GM12878 (cell line): ENCODE measurements at regions not wholly inside any gene's neighbourhood (a gene's known extent, or its start where the extent isn't known, plus 50 kb on each side); places are given as distances from the start of the nearest gene placed in this dataset.

Source experiments
- ATAC-seq: fragments of 200-7000 bp; cut with Tn5 transposase; 3 replicates; pipeline ENCODE4 v1.9.1; 2020; ENCODE audit warnings: mild to moderate bottlenecking, moderate library complexity
- BruUV-seq: library from RNA; stranded (reverse); fragments of 400-500 nt; replicated peaks from 2 replicates; lab custom pipeline; 2021; lab: Mats Ljungman, UMichigan
- CTCF ChIA-PET: fragments of 300-600 bp; sonication (Branson Sonifier 250); formaldehyde crosslinking; extraction: SDS; loops from one replicate; lab custom pipeline; 2021; ENCODE audit warnings: inconsistent platforms; lab: Yijun Ruan, JAX
- POLR2A ChIA-PET: fragments of 350-600 bp; formaldehyde crosslinking; extraction: SDS; loops from one replicate; lab custom pipeline; 2021; ENCODE audit warnings: inconsistent platforms; lab: Charles Lee
- RAD21 ChIA-PET: fragments of 300-600 bp; sonication (Branson Sonifier 250); formaldehyde crosslinking; loops from one replicate; lab custom pipeline; 2023; ENCODE audit warnings: antibody characterized with exemption; ENCODE audit not compliant: unreplicated experiment; lab: Charles Lee
- SMC1A ChIA-PET: fragments of 300-600 bp; sonication (Branson Sonifier 250); formaldehyde crosslinking; loops from one replicate; lab custom pipeline; 2023; ENCODE audit not compliant: unreplicated experiment, uncharacterized antibody; lab: Charles Lee
- DNase-seq: peaks from one replicate; pipeline ENCODE4 v3.0.0-alpha.2; 2011; ENCODE audit warnings: low read depth, low spot score
- FAIRE-seq: peaks from 3 replicates; lab custom pipeline; 2011; peaks lifted over from hg19 to GRCh38; lab: Jason Lieb, UNC
- H2AFZ ChIP-seq: 2 replicates; pipeline ENCODE4 v1.6.0; 2011; ENCODE audit warnings: low read depth, low read length, control low read depth; ENCODE audit not compliant: control insufficient read depth
- H3K27ac ChIP-seq: 2 replicates; pipeline ENCODE4 v1.5.1; 2011; ENCODE audit warnings: control low read depth; ENCODE audit not compliant: control insufficient read depth, insufficient read depth
- H3K27me3 ChIP-seq, 2 experiments: replicated peaks in 1 of 2; 2 replicates each; pipeline versions ENCODE4 v1.6.0 to v1.6.1; 2011; ENCODE audit warnings: low read length in 1 of 2; ENCODE audit not compliant: control insufficient read depth in 2 of 2, insufficient read depth in 2 of 2
- H3K36me3 ChIP-seq, 2 experiments: 2 replicates each; pipeline ENCODE4 v1.5.1; 2011; ENCODE audit warnings: low read length in 1 of 2; ENCODE audit not compliant: control insufficient read depth in 2 of 2, insufficient read depth in 2 of 2
- H3K4me1 ChIP-seq: 2 replicates; pipeline ENCODE4 v1.6.1; 2011; ENCODE audit warnings: mild to moderate bottlenecking, low read length, moderate library complexity, mixed read lengths; ENCODE audit not compliant: control insufficient read depth, insufficient read depth
- H3K4me2 ChIP-seq: 2 replicates; pipeline ENCODE4 v1.6.0; 2011; ENCODE audit warnings: control low read depth; ENCODE audit not compliant: control insufficient read depth, insufficient read depth
- H3K4me3 ChIP-seq: fragments of 200-600 bp; sonication (generic); 2 replicates; pipeline ENCODE4 v1.5.1; 2016
- H3K79me2 ChIP-seq: 2 replicates; pipeline ENCODE4 v1.6.0; 2011; ENCODE audit warnings: low read length; ENCODE audit not compliant: control insufficient read depth, insufficient read depth
- H3K9ac ChIP-seq: 2 replicates; pipeline ENCODE4 v1.8.0; 2011; ENCODE audit warnings: low read length, control low read depth, mixed read lengths; ENCODE audit not compliant: control insufficient read depth, insufficient read depth
- H3K9me3 ChIP-seq: replicated peaks from 3 replicates; pipeline ENCODE4 v1.5.1; 2011; ENCODE audit warnings: mild to moderate bottlenecking, low read length; ENCODE audit not compliant: control insufficient read depth, insufficient read depth
- H4K20me1 ChIP-seq: 2 replicates; pipeline ENCODE4 v1.6.0; 2011; ENCODE audit not compliant: control insufficient read depth, insufficient read depth
- BACH1 ChIP-seq: fragments of 450-650 bp; IDR thresholded peaks from 2 replicates; pipeline ENCODE4 v1.6.1; 2017; ENCODE audit warnings: mild to moderate bottlenecking, borderline replicate concordance
- BMI1 ChIP-seq: fragments of 450-650 bp; IDR thresholded peaks from 2 replicates; pipeline ENCODE4 v1.6.1; 2016; ENCODE audit warnings: mild to moderate bottlenecking, moderate library complexity, borderline replicate concordance
- BRCA1 ChIP-seq: IDR thresholded peaks from 2 replicates; pipeline ENCODE4 v1.6.1; 2011; ENCODE audit warnings: low read depth, low read length, improper control_type of control experiment
- HDGF ChIP-seq: fragments of 450-650 bp; IDR thresholded peaks from 2 replicates; pipeline ENCODE4 v1.6.1; 2016; ENCODE audit warnings: antibody characterized with exemption
- JUND ChIP-seq: IDR thresholded peaks from 2 replicates; pipeline ENCODE4 v1.6.1; 2012; ENCODE audit warnings: low read depth, mild to moderate bottlenecking, low read length, improper control_type of control experiment, moderate library complexity
- MEF2A ChIP-seq: IDR thresholded peaks from 2 replicates; pipeline ENCODE4 v1.6.1; 2011; ENCODE audit warnings: low read depth, mild to moderate bottlenecking, low read length, moderate library complexity; ENCODE audit not compliant: insufficient read depth
- MEF2B ChIP-seq: fragments of 450-650 bp; IDR thresholded peaks from 2 replicates; pipeline ENCODE4 v1.6.1; 2018; ENCODE audit warnings: mild to moderate bottlenecking, moderate library complexity; ENCODE audit not compliant: partially characterized antibody, poor library complexity, severe bottlenecking
- MYB ChIP-seq: fragments of 150-350 bp; IDR thresholded peaks from 2 replicates; pipeline ENCODE4 v1.6.1; 2014; ENCODE audit warnings: mild to moderate bottlenecking, low read depth, low read length, borderline replicate concordance
- MYC ChIP-seq: IDR thresholded peaks from 2 replicates; pipeline ENCODE4 v1.6.1; 2011; ENCODE audit warnings: mild to moderate bottlenecking, low read length, moderate library complexity, inconsistent platforms; ENCODE audit not compliant: insufficient read depth, insufficient replicate concordance, insufficient read length, severe bottlenecking
- RAD21 ChIP-seq: IDR thresholded peaks from 2 replicates; pipeline ENCODE4 v1.6.1; 2011; ENCODE audit warnings: mild to moderate bottlenecking, low read depth, low read length, moderate library complexity; ENCODE audit not compliant: insufficient read depth
- SMAD5 ChIP-seq: IDR thresholded peaks from 2 replicates; pipeline ENCODE4 v1.6.1; 2016; ENCODE audit warnings: antibody characterized with exemption, low read depth
- SREBF2 ChIP-seq: IDR thresholded peaks from 2 replicates; pipeline ENCODE4 v1.6.1; 2012; ENCODE audit warnings: mild to moderate bottlenecking, low read length
- STAT3 ChIP-seq: IDR thresholded peaks from 2 replicates; pipeline ENCODE4 v1.6.1; 2011; ENCODE audit warnings: low read depth, low read length, improper control_type of control experiment
- SUZ12 ChIP-seq: fragments of 200-600 bp; sonication (generic); IDR thresholded peaks from one replicate; pipeline ENCODE4 v1.6.1; 2018; ENCODE audit warnings: antibody characterized with exemption, mild to moderate bottlenecking; ENCODE audit not compliant: unreplicated experiment
- TCF7 ChIP-seq: IDR thresholded peaks from 2 replicates; pipeline ENCODE4 v1.6.1; 2014; ENCODE audit warnings: antibody characterized with exemption, borderline replicate concordance
- YBX1 ChIP-seq: fragments of 450-650 bp; IDR thresholded peaks from 2 replicates; pipeline ENCODE4 v1.6.1; 2016; ENCODE audit warnings: antibody characterized with exemption
- ZNF384 ChIP-seq: IDR thresholded peaks from 2 replicates; pipeline ENCODE4 v1.6.1; 2012; ENCODE audit warnings: low read depth, mild to moderate bottlenecking, low read length, improper control_type of control experiment, borderline replicate concordance
- ZNF622 ChIP-seq: fragments of 450-650 bp; IDR thresholded peaks from 2 replicates; pipeline ENCODE4 v1.6.1; 2017; ENCODE audit warnings: mild to moderate bottlenecking, inconsistent platforms
- WGBS: methylation state at CpG from one replicate; pipeline ENCODE4 v1.1.6; 2016; ENCODE audit warnings: low lambda C conversion rate; ENCODE audit not compliant: insufficient replicate concordance, insufficient coverage; ENCODE audit errors: missing lambda C conversion rate; 5-methylcytosine and 5-hydroxymethylcytosine counted together
- in situ Hi-C: fragments of 300-500 bp; cut with MboI; formaldehyde crosslinking; loops from 9 replicates; pipeline ENCODE4 v1.14.3; 2018; ENCODE audit warnings: mixed read lengths
- intact Hi-C: fragments of 100-400 bp; cut with micrococcal nuclease; formaldehyde crosslinking; loops from one replicate; pipeline ENCODE4 v1.14.2; 2022; ENCODE audit not compliant: unreplicated experiment
- TF ChIP-seq, protein P1 (sequence below): fragments of 450-650 bp; IDR thresholded peaks from 2 replicates; pipeline ENCODE4 v1.6.1; 2017; ENCODE audit warnings: mild to moderate bottlenecking, low read depth, inconsistent platforms; ENCODE audit not compliant: poor library complexity, severe bottlenecking
- TF ChIP-seq, protein P2 (sequence below), 3 experiments: IDR thresholded peaks in 2 of 3; conservative IDR thresholded peaks in 1 of 3; 2 replicates each; pipeline ENCODE4 v1.5.1; 2011; ENCODE audit warnings: low read depth in 3 of 3, low read length in 3 of 3, mild to moderate bottlenecking in 3 of 3, control low read depth in 2 of 3, moderate library complexity in 2 of 3, inconsistent platforms in 1 of 3, mixed read lengths in 1 of 3; ENCODE audit not compliant: control insufficient read depth in 2 of 3, insufficient read depth in 1 of 3; ENCODE audit errors: extremely low read depth in 1 of 3

DNA sequence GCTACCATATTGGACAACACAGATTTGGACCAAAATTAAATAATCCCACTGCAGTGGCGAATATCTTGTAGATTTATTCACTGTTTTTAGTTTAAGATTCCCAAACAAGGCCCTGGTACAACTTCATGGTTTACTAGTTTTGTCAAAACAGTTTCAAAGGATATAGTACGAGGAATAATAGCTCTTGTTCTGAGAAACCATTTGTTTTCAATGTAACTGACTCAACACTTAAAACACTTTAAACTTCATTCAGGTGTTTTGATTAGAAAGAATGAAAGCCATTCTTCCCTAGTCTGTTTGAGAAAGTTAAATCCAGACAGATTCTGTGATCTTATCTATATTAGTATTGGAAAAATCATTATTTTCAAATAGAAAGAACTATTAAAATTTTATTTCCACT, 276.4 kb upstream of the MKLN1 start:
- POLR2A ChIA-PET = no interaction called here
- Histone ChIP-seq H3K9me3 (no peaks in the 10 kb centered on the region), H3K27ac (no peak overlapping the region), H4K20me1 (no peaks in the 10 kb centered on the region), H3K4me3 (no peak overlapping the region), H3K79me2 (peaks cover 3% of the 10 kb centered on the region), H3K27me3 (no peaks in the 10 kb centered on the region), H3K36me3 (peaks cover 0 to 3% of the 10 kb centered on the region in 2 experiments; a peak in 2 of 4 replicates), H3K4me2 (no peak overlapping the region), H3K4me1 (no peaks in the 10 kb centered on the region), H3K9ac (no peak overlapping the region), H2AFZ (no peak overlapping the region)
- DNase-seq (no peak), ATAC-seq (no peak), FAIRE-seq (no peak)
- CTCF ChIA-PET = interaction anchor here (0.8 to 1.4 kb wide), 5 partner anchors 9 to 252 kb away, joined by 3 to 5 read pairs (median 4); no protein-coding TSS in a partner anchor
- RAD21 ChIA-PET = no interaction called here
- in situ Hi-C loops = no loop called here
- SMC1A ChIA-PET = interaction anchor here (1.1 to 1.5 kb wide), 3 partner anchors 9 to 69 kb away, joined by 3 to 5 read pairs (median 4); no protein-coding TSS in a partner anchor
- TF ChIP-seq MYB (no peak), MYC (no peak), RAD21 (no peak), TCF7 (no peak), SREBF2 (no peak), ZNF384 (no peak), MEF2A (no peak), SUZ12 (no peak), BMI1 (no peak), HDGF (no peak), JUND (no peak), YBX1 (no peak), SMAD5 (no peak), ZNF622 (no peak), MEF2B (no peak), BACH1 (no peak), BRCA1 (no peak), STAT3 (no peak)
- TF ChIP-seq, protein P1, sequence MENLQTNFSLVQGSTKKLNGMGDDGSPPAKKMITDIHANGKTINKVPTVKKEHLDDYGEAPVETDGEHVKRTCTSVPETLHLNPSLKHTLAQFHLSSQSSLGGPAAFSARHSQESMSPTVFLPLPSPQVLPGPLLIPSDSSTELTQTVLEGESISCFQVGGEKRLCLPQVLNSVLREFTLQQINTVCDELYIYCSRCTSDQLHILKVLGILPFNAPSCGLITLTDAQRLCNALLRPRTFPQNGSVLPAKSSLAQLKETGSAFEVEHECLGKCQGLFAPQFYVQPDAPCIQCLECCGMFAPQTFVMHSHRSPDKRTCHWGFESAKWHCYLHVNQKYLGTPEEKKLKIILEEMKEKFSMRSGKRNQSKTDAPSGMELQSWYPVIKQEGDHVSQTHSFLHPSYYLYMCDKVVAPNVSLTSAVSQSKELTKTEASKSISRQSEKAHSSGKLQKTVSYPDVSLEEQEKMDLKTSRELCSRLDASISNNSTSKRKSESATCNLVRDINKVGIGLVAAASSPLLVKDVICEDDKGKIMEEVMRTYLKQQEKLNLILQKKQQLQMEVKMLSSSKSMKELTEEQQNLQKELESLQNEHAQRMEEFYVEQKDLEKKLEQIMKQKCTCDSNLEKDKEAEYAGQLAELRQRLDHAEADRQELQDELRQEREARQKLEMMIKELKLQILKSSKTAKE = no peak
- TF ChIP-seq, protein P2, sequence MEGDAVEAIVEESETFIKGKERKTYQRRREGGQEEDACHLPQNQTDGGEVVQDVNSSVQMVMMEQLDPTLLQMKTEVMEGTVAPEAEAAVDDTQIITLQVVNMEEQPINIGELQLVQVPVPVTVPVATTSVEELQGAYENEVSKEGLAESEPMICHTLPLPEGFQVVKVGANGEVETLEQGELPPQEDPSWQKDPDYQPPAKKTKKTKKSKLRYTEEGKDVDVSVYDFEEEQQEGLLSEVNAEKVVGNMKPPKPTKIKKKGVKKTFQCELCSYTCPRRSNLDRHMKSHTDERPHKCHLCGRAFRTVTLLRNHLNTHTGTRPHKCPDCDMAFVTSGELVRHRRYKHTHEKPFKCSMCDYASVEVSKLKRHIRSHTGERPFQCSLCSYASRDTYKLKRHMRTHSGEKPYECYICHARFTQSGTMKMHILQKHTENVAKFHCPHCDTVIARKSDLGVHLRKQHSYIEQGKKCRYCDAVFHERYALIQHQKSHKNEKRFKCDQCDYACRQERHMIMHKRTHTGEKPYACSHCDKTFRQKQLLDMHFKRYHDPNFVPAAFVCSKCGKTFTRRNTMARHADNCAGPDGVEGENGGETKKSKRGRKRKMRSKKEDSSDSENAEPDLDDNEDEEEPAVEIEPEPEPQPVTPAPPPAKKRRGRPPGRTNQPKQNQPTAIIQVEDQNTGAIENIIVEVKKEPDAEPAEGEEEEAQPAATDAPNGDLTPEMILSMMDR (IDR thresholded peaks at IDR 0.05 in 2 of 3, conservative IDR thresholded peaks at IDR 0.05 in 1 of 3; ENCODE audit: control insufficient read depth in 2 of 3, extremely low read depth in 1 of 3, insufficient read depth in 1 of 3, low read depth in 3 of 3, low read length in 3 of 3) = no peak
- BruUV-seq = no TSS peak
- intact Hi-C loops = no loop called here
- 97% methylated on average over 2 of the region's 2 CpGs for WGBS
